GM12878 (cell line): ENCODE measurements at regions not wholly inside any gene's neighbourhood (a gene's known extent, or its start where the extent isn't known, plus 50 kb on each side); places are given as distances from the start of the nearest gene placed in this dataset.

Source experiments
- CEBPB ChIP-seq, 2 experiments: fragments of 150-350 bp in 1 of 2; IDR thresholded peaks; 2 replicates each; pipeline ENCODE4 v1.6.1; 2012 to 2014; ENCODE audit warnings: low read depth in 2 of 2, low read length in 2 of 2, borderline replicate concordance in 1 of 2, inconsistent platforms in 1 of 2
- CTCF ChIP-seq, 3 experiments: IDR thresholded peaks in 2 of 3; conservative IDR thresholded peaks in 1 of 3; 2 replicates each; pipeline ENCODE4 v1.5.1; 2011; ENCODE audit warnings: low read depth in 3 of 3, low read length in 3 of 3, mild to moderate bottlenecking in 3 of 3, control low read depth in 2 of 3, moderate library complexity in 2 of 3, inconsistent platforms in 1 of 3, mixed read lengths in 1 of 3; ENCODE audit not compliant: control insufficient read depth in 2 of 3, insufficient read depth in 1 of 3; ENCODE audit errors: extremely low read depth in 1 of 3
- EP300 ChIP-seq, 2 experiments: fragments of 150-350 bp in 1 of 2; IDR thresholded peaks; 2 replicates each; pipeline ENCODE4 v1.6.1; 2011 to 2012; ENCODE audit warnings: low read depth in 2 of 2, low read length in 2 of 2, borderline replicate concordance in 1 of 2, improper control_type of control experiment in 1 of 2, inconsistent platforms in 1 of 2; ENCODE audit not compliant: control insufficient read depth in 1 of 2
- NR2C1 ChIP-seq: fragments of 450-650 bp; IDR thresholded peaks from 2 replicates; pipeline ENCODE4 v1.6.1; 2017; ENCODE audit warnings: antibody characterized with exemption, mild to moderate bottlenecking, moderate library complexity
- POLR2A ChIP-seq: IDR thresholded peaks from 2 replicates; pipeline ENCODE4 v1.6.1; 2011; ENCODE audit warnings: low read depth, mild to moderate bottlenecking, low read length
- RB1 ChIP-seq: fragments of 450-650 bp; formaldehyde crosslinking; IDR thresholded peaks from 2 replicates; pipeline ENCODE4 v1.6.1; 2017; ENCODE audit warnings: mild to moderate bottlenecking, borderline replicate concordance
- RCOR1 ChIP-seq: conservative IDR thresholded peaks from 2 replicates; pipeline ENCODE4 v1.6.1; 2012; ENCODE audit warnings: low read depth, low read length, improper control_type of control experiment
- USF1 ChIP-seq: IDR thresholded peaks from 2 replicates; pipeline ENCODE4 v1.6.1; 2011; ENCODE audit warnings: borderline replicate concordance, low read depth, mild to moderate bottlenecking, moderate library complexity, mixed read lengths, low read length; ENCODE audit not compliant: insufficient read depth; ENCODE audit errors: extremely low read length

GRCh38 chr1:238104752-238105151, 214.0 kb upstream of the ZP4 start:
- TF ChIP-seq RB1 (no peak), CTCF (IDR thresholded peaks at IDR 0.05 in 2 of 3, conservative IDR thresholded peaks at IDR 0.05 in 1 of 3; ENCODE audit: control insufficient read depth in 2 of 3, extremely low read depth in 1 of 3, insufficient read depth in 1 of 3, low read depth in 3 of 3, low read length in 3 of 3) (no peak), CEBPB (IDR thresholded peaks at IDR 0.05; ENCODE audit: borderline replicate concordance in 1 of 2, low read depth in 2 of 2, low read length in 2 of 2) (no peak), RCOR1 (no peak), EP300 (IDR thresholded peaks at IDR 0.05; ENCODE audit: borderline replicate concordance in 1 of 2, control insufficient read depth in 1 of 2, low read depth in 2 of 2, low read length in 2 of 2) (no peak), NR2C1 (no peak), POLR2A (no peak), USF1 (no peak)
